Transverse colon (tissue), 4 donors: ENCODE measurements at regions not wholly inside any gene's neighbourhood (a gene's known extent, or its start where the extent isn't known, plus 50 kb on each side); places are given as distances from the start of the nearest gene placed in this dataset.

Source experiments
- DNase-seq: peaks from one replicate; pipeline ENCODE4 v3.0.0-alpha.2; 2019
- H3K27ac ChIP-seq, 4 donors: fragments of 200-600 bp; sonication (generic); 2 replicates each; pipeline ENCODE4 v1.5.1; 2016 to 2018; ENCODE audit warnings: inconsistent platforms in 4 of 4
- H3K27me3 ChIP-seq: fragments of 200-600 bp; sonication (generic); 2 replicates; pipeline ENCODE4 v1.5.1; 2017; ENCODE audit warnings: inconsistent platforms
- H3K36me3 ChIP-seq, 4 donors: fragments of 200-600 bp; sonication (generic); 2 replicates each; pipeline ENCODE4 v1.5.1; 2017 to 2019; ENCODE audit warnings: inconsistent platforms in 4 of 4
- H3K4me1 ChIP-seq, 4 donors: fragments of 200-600 bp; sonication (generic); 2 replicates each; pipeline ENCODE4 v1.5.1; 2017 to 2020; ENCODE audit warnings: inconsistent platforms in 4 of 4
- H3K4me3 ChIP-seq, 4 donors: fragments of 200-600 bp; sonication (generic); 1 replicate in 1 of 4; 2 replicates in 3 of 4; pipeline versions ENCODE4 v1.5.1 to v1.6.1; 2017 to 2019; ENCODE audit warnings: inconsistent platforms in 4 of 4
- H3K9me3 ChIP-seq, 2 donors: fragments of 200-600 bp; sonication (generic); 2 replicates each; pipeline ENCODE4 v1.5.1; 2017 to 2019; ENCODE audit warnings: inconsistent platforms in 2 of 2
- EP300 ChIP-seq: sonication (generic); formaldehyde crosslinking; IDR thresholded peaks from one replicate; pipeline ENCODE4 v1.6.1; 2017; ENCODE audit warnings: antibody characterized with exemption, low read depth
- POLR2A ChIP-seq: fragments of 450-650 bp; IDR thresholded peaks from one replicate; pipeline ENCODE4 v1.6.1; 2016; ENCODE audit warnings: antibody characterized with exemption, mild to moderate bottlenecking, moderate library complexity
- POLR2AphosphoS5 ChIP-seq, 3 donors: sonication (generic); formaldehyde crosslinking; IDR thresholded peaks; one replicate each; pipeline ENCODE4 v1.6.1; 2016; ENCODE audit warnings: antibody characterized with exemption in 3 of 3
- WGBS, 2 donors: methylation state at CpG; one replicate each; pipeline ENCODE4 v1.1.5; 2018; ENCODE audit warnings: low coverage in 1 of 2; 5-methylcytosine and 5-hydroxymethylcytosine counted together
- in situ Hi-C, 4 donors: fragments of 200-750 bp; cut with MboI; loops; one replicate each; pipeline versions ENCODE4 v1.15.0 to v1.15.1; 2017; ENCODE audit warnings: low sequenced_read_pairs in 3 of 4, low pct_ligation_motif_present in 1 of 4, low pct_unique_long_range_greater_than_20kb in 1 of 4
- intact Hi-C: fragments of 100-400 bp; cut with DNase I; formaldehyde crosslinking; loops from one replicate; pipeline ENCODE4 v1.15.1; 2023; ENCODE audit warnings: low total_unique reads
- TF ChIP-seq, protein P1 (sequence below), 5 experiments: fragments of 200-600 bp in 3 of 5; fragments of 450-650 bp in 2 of 5; sonication (generic) in 3 of 5; IDR thresholded peaks; 1 replicate in 2 of 5; 2 replicates in 3 of 5; pipeline ENCODE4 v1.5.1; 2016 to 2017; ENCODE audit warnings: antibody characterized with exemption in 5 of 5, inconsistent platforms in 3 of 5, mild to moderate bottlenecking in 2 of 5, moderate library complexity in 1 of 5

DNA sequence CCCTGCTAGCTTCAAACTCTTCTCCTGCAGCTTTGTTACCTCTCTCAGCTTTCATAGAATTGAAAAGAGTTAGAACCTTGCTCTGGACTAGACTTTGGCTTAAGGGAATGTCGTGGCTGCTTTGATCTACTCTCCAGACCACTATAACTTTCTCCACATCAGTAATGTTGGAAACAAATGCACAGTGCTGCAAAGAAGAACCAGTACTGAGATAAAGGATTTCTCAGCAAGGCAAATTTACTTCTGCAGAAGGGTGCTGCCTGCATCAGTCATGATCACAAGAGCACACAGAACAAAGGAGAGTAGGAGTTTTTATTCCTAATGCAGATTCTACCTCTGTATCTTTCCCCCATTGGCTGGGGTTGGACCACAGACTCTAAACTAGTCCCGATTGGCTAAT is 621.6 kb upstream of the CHRM3 start:
- 68 to 75% methylated on average over 2 of the region's 2 CpGs for WGBS, 2 donors
- H3K27me3 ChIP-seq, result no peaks in the 10 kb centered on the region
- intact Hi-C loops, result no loop called here

DNA sequence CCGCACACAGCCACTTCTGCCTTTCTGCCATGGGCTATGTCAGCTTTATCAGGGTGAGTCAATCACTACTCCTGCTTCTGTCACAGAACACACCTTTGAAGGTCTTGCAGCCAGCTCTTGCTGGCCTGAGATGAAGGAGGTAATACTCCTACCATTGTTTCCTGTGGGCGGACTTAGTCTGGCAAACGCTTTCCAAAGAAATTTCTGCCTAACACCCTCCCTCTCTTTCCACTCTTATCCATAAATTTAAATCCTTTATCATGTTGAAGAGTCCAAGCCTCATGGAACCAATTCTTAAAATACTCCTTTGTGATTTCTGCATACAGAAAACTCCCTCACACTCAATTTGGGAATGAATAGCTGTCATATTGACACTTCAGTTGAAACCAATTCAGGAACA is 633.1 kb upstream of the CHRM3 start:
- no peaks in the 10 kb centered on the region for H3K27me3 ChIP-seq
- no peak overlapping the region for H3K4me3 ChIP-seq
- DNase-seq, result no peak
- no peaks in the 10 kb centered on the region for H3K9me3 ChIP-seq
- H3K4me1 ChIP-seq, result no peaks in the 10 kb centered on the region
- in situ Hi-C loops, result no loop called here
- no peak for TF ChIP-seq POLR2AphosphoS5 (IDR thresholded peaks at IDR 0.05)
- TF ChIP-seq, protein P1, sequence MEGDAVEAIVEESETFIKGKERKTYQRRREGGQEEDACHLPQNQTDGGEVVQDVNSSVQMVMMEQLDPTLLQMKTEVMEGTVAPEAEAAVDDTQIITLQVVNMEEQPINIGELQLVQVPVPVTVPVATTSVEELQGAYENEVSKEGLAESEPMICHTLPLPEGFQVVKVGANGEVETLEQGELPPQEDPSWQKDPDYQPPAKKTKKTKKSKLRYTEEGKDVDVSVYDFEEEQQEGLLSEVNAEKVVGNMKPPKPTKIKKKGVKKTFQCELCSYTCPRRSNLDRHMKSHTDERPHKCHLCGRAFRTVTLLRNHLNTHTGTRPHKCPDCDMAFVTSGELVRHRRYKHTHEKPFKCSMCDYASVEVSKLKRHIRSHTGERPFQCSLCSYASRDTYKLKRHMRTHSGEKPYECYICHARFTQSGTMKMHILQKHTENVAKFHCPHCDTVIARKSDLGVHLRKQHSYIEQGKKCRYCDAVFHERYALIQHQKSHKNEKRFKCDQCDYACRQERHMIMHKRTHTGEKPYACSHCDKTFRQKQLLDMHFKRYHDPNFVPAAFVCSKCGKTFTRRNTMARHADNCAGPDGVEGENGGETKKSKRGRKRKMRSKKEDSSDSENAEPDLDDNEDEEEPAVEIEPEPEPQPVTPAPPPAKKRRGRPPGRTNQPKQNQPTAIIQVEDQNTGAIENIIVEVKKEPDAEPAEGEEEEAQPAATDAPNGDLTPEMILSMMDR (IDR thresholded peaks at IDR 0.05), result no peak
- no peak for TF ChIP-seq EP300
- TF ChIP-seq POLR2A, result no peak
- H3K36me3 ChIP-seq, result no peaks in the 10 kb centered on the region
- 85 to 100% methylated on average over 1 to 3 of the region's 3 CpGs for WGBS, 2 donors
- no peak overlapping the region for H3K27ac ChIP-seq
- intact Hi-C loops, result no loop called here

More for the DNA sequence above, 621.6 kb upstream of the CHRM3 start:
- in situ Hi-C loops, result no loop called here
- Histone ChIP-seq H3K36me3 (no peaks in the 10 kb centered on the region), H3K9me3 (peaks cover 5 to 11% of the 10 kb centered on the region in 2 donors), H3K4me3 (no peak overlapping the region), H3K4me1 (no peaks in the 10 kb centered on the region), H3K27ac (no peak overlapping the region)
- no peak for TF ChIP-seq POLR2AphosphoS5 (IDR thresholded peaks at IDR 0.05)
- TF ChIP-seq, protein P1 (IDR thresholded peaks at IDR 0.05), result no peak
- no peak for TF ChIP-seq POLR2A
- no peak for TF ChIP-seq EP300
- DNase-seq, result no peak

DNA sequence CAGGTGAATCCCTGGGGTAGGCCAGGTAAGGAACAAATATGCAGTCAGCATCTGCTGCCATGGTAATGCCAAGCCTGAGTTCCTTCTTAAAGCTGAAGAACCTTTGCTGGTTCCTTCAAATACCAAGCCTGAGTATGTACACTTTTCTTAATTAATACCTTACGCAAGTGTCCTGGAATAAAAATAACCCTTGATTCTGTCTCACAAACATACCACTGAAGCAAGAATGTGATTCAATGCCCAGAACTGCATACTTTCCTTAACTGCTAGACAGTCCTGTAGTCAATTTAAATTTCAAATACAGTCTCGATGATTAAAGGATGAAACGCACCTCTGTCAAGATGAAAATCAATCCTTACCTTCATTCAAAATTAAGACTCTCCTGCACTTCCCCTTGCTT is 634.0 kb upstream of the CHRM3 start:
- no peak for TF ChIP-seq POLR2A
- TF ChIP-seq EP300, result no peak
- TF ChIP-seq POLR2AphosphoS5 (IDR thresholded peaks at IDR 0.05), result no peak
- TF ChIP-seq, protein P1 (IDR thresholded peaks at IDR 0.05), result no peak
- H3K27me3 ChIP-seq, result no peaks in the 10 kb centered on the region
- WGBS, 2 donors, result 87 to 92% methylated on average over 3 of the region's 3 CpGs
- in situ Hi-C loops (no loop called here), intact Hi-C loops (no loop called here)
- no peak overlapping the region for H3K4me3 ChIP-seq
- H3K9me3 ChIP-seq, result no peaks in the 10 kb centered on the region
- H3K36me3 ChIP-seq, result no peaks in the 10 kb centered on the region
- H3K4me1 ChIP-seq, result no peaks in the 10 kb centered on the region
- DNase-seq, result no peak
- H3K27ac ChIP-seq, result no peak overlapping the region

DNA sequence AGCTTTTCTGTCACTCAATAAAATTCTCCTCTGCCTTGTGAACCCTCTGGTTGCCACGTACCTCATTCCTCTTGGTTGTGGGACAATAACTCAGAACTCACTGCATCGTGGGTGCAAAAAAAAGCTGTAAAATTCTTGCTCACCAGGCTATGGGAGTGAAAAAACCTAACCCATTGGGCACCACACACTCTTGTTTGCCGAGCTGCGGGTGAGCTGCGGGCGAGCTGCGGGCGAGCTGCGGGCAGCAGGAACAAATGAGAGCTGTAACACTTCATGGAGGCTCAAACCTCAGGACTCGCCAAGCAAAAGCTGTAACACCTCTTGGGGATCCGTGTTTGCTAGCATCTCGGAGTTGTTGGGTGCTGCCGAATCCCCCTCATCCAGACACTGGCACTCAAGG is 641.3 kb upstream of the CHRM3 start:
- intact Hi-C loops, result no loop called here
- TF ChIP-seq, protein P1 (IDR thresholded peaks at IDR 0.05), result no peak
- TF ChIP-seq EP300, result no peak
- no peak for TF ChIP-seq POLR2A
- no peak for TF ChIP-seq POLR2AphosphoS5 (IDR thresholded peaks at IDR 0.05)
- Histone ChIP-seq H3K27me3 (no peaks in the 10 kb centered on the region), H3K9me3 (no peaks in the 10 kb centered on the region), H3K4me1 (no peaks in the 10 kb centered on the region), H3K4me3 (no peak overlapping the region), H3K36me3 (no peaks in the 10 kb centered on the region), H3K27ac (no peak overlapping the region)
- WGBS, 2 donors, result 87% methylated on average over 13 of the region's 13 CpGs; no CpG with 5 or more reads in 1 of the 2 donors
- in situ Hi-C loops, result no loop called here
- no peak for DNase-seq
